NB4 (cell line): ENCODE measurements at regions not wholly inside any gene's neighbourhood (a gene's known extent, or its start where the extent isn't known, plus 50 kb on each side); places are given as distances from the start of the nearest gene placed in this dataset.

Experiments
- DNase-seq: peaks from one replicate; pipeline ENCODE4 v3.0.0; 2010; ENCODE audit warnings: low read depth
- H3K4me3 ChIP-seq: one replicate; pipeline ENCODE4 v1.5.1; 2011; ENCODE audit warnings: mild to moderate bottlenecking, low read depth, low read length, moderate library complexity
- CTCF ChIP-seq: IDR thresholded peaks from one replicate; pipeline ENCODE4 v1.5.1; 2012; ENCODE audit warnings: low read depth, low read length
- MAX ChIP-seq: IDR thresholded peaks from 2 replicates; pipeline ENCODE4 v1.6.1; 2011; ENCODE audit warnings: low read depth, low read length
- MYC ChIP-seq: IDR thresholded peaks from 2 replicates; pipeline ENCODE4 v1.6.1; 2011; ENCODE audit warnings: low read depth, low read length
- POLR2A ChIP-seq: IDR thresholded peaks from 2 replicates; pipeline ENCODE4 v1.6.1; 2011; ENCODE audit warnings: mild to moderate bottlenecking; ENCODE audit not compliant: insufficient read length; ENCODE audit errors: extremely low read depth

GRCh38 chr2:176388861-176389260 lies 119.6 kb downstream of the MTX2 start:
- DNase-seq = no peak
- TF ChIP-seq MYC (no peak), MAX (no peak), CTCF (no peak)
- no peak overlapping the region for H3K4me3 ChIP-seq

DNA sequence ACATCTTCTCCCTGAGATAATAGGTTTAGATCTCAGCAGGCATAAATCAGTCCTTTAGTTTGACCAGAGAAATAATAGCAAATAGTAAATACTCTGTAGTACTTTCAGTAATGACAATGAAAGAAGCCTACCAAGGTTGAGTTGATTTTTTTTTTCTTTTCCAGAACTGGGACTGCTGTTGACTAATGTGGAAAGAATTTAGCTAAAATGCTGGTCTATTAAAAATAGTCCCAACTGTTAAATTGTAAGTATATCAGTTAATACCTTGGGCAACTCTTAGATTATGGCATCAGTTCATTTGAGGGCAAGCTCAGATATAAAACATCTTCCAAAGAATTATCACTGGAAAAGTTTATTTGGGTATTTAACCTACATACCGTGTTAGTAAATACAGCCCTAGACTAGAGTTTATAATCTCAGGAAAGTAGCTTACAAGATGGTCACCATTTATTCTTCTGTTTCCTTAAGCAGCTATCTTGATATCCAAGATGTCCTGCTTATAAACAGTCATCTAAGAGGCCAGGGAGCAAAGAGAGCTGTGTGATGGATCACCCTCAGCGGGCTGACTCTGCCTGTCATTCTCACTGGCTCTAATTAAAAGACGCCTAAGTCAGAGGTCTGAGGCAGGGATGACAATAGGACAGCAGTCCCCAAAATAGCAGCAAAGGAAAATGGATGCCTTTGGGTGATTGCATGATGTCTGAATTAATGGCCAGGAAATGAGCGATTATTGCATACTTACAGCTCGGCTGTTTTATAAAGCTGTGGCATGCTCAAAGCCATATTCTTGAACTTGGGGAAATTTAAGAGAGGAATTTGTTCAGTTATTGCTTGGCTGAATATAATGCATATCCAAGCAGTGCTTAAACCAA lies 121.3 kb downstream of the MTX2 start:
- no peak for TF ChIP-seq POLR2A
- no peak for TF ChIP-seq MYC
- TF ChIP-seq MAX = no peak
- TF ChIP-seq CTCF = no peak
- no peak overlapping the region for H3K4me3 ChIP-seq
- DNase-seq = no peak

- TF ChIP-seq MYC (no peak), POLR2A (no peak), MAX (no peak), CTCF (no peak)
- no peak for DNase-seq
- H3K4me3 ChIP-seq = no peak overlapping the region
Measured at GRCh38 chr2:176391148-176391419, 121.8 kb downstream of the MTX2 start.

DNA sequence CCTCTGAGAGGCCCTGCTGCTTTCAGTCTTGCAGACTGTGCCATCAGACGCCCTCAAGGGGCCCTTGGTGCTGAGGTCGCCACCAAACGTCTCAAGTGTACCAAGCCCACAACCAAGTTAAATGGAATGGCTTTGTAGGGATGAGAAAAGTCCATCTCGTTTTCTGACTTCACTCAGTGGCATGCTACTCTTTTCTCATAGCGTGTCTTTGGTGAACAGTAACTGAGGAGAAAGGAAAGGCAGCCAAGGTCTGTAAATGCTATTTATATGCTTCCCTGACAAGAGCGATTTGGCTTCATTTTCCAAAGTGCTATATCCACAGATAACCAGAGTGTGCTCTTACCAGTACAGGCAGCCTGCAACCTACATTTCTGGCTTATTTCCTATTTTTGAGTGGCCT lies 123.0 kb downstream of the MTX2 start:
- DNase-seq = no peak
- no peak overlapping the region for H3K4me3 ChIP-seq
- no peak for TF ChIP-seq CTCF
- no peak for TF ChIP-seq MAX
- no peak for TF ChIP-seq MYC
- no peak for TF ChIP-seq POLR2A

DNA sequence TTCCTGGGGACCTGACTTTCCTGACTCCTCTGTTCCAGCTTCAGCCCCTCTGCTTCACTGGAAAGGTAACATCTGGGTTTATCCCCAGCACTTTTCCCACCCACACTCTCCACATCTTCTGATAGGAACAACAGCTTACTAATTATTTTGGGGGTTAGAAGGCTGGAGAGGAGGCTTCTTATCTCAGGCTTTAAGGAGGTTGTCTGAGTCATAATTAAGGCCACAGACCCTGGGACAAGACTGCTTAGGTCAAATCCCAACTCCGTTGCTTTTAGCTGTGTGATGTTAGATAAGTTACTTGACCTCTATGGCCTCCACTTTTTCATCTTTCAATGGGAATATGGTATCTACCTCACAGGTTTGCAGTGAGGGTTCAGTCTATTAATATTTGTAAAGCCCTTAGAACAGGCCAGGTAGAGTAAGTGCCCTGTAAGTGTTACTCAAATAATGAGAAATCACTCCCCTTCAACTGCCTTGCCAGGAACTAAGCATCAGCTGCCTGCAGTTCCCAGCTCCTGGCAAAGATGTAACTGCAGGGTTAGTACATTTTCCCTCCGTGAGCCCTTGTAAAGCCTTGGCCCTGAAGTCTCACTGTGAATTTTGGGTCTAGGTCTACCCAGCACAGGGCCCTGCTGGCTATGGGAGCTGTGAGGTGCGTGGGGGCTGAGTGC lies 123.6 kb downstream of the MTX2 start:
- DNase-seq = no peak
- TF ChIP-seq MAX = no peak
- no peak for TF ChIP-seq POLR2A
- H3K4me3 ChIP-seq = no peak overlapping the region

DNA sequence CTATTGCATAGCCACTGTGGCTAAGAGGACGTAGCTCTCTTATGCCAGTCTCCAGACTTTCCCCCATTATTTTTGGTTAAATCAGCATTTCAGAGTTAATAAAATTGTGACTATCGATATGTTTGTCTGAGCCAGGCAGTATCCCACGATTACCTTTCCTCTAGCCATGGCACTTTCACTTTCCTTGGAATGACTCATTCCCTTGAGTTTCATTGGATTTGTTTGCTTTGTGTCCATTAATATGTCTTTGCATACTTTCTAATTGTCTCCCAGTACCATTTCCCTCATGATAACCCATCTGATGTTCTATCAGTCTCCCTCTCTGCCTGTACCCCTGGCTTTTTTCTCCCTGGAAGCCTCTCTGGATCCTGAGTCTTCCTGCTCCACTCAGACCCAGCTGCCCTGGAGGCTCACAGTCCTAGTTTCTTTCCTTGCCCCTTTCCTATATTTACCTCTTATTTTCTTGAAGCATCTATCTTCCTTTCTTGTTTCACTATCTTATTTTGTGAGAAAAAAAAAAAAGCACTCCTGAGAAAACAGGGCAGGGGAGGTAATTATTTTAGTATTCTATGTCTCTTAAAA lies 126.1 kb downstream of the MTX2 start:
- no peak for DNase-seq

More for the DNA sequence above, 126.1 kb downstream of the MTX2 start:
- TF ChIP-seq MAX (no peak), CTCF (no peak), MYC (no peak), POLR2A (no peak)
- H3K4me3 ChIP-seq = no peak overlapping the region
